Testis (tissue), 2 donors: ENCODE measurements at regions not wholly inside any gene's neighbourhood (a gene's known extent, or its start where the extent isn't known, plus 50 kb on each side); places are given as distances from the start of the nearest gene placed in this dataset.

Experiments
- DNase-seq: peaks from one replicate; pipeline ENCODE4 v3.0.0-alpha.2; 2019
- H3K27ac ChIP-seq, 2 donors: fragments of 200-600 bp; sonication (generic); one replicate each; pipeline ENCODE4 v1.5.1; 2019
- H3K27me3 ChIP-seq: fragments of 200-600 bp; sonication (generic); one replicate; pipeline ENCODE4 v1.5.1; 2019
- H3K36me3 ChIP-seq: fragments of 200-600 bp; sonication (generic); one replicate; pipeline ENCODE4 v1.5.1; 2017; ENCODE audit warnings: low read depth; ENCODE audit errors: missing control alignments
- H3K4me1 ChIP-seq: fragments of 200-600 bp; sonication (generic); one replicate; pipeline ENCODE4 v1.5.1; 2019
- H3K4me3 ChIP-seq, 2 donors: fragments of 200-600 bp; sonication (generic); one replicate each; pipeline ENCODE4 v1.5.1; 2017 to 2019
- H3K9me3 ChIP-seq: fragments of 200-600 bp; sonication (generic); one replicate; pipeline ENCODE4 v1.5.1; 2017
- POLR2A ChIP-seq: fragments of 450-650 bp; IDR thresholded peaks from one replicate; pipeline ENCODE4 v1.6.1; 2017; ENCODE audit warnings: antibody characterized with exemption, mild to moderate bottlenecking, moderate library complexity
- WGBS, 2 donors: methylation state at CpG; one replicate each; pipeline ENCODE4 v1.1.5; 2018; 5-methylcytosine and 5-hydroxymethylcytosine counted together
- intact Hi-C: fragments of 100-400 bp; cut with DNase I; formaldehyde crosslinking; loops from one replicate; pipeline ENCODE4 v1.15.1; 2023; ENCODE audit warnings: low total_unique reads
- TF ChIP-seq, protein P1 (sequence below), 3 experiments: fragments of 450-650 bp in 2 of 3; fragments of 200-600 bp in 1 of 3; sonication (generic) in 1 of 3; IDR thresholded peaks; one replicate each; pipeline ENCODE4 v1.5.1; 2016 to 2019; ENCODE audit warnings: antibody characterized with exemption in 3 of 3, mild to moderate bottlenecking in 2 of 3, moderate library complexity in 1 of 3

- 95 to 97% methylated on average over 3 of the region's 3 CpGs for WGBS, 2 donors
- H3K27me3 ChIP-seq: no peaks in the 10 kb centered on the region
- no peak for DNase-seq
- no peak overlapping the region for H3K27ac ChIP-seq
- no peak overlapping the region for H3K4me3 ChIP-seq
- H3K4me1 ChIP-seq: no peaks in the 10 kb centered on the region
- H3K9me3 ChIP-seq: no peaks in the 10 kb centered on the region
- intact Hi-C loops: no loop called here
- TF ChIP-seq, protein P1, sequence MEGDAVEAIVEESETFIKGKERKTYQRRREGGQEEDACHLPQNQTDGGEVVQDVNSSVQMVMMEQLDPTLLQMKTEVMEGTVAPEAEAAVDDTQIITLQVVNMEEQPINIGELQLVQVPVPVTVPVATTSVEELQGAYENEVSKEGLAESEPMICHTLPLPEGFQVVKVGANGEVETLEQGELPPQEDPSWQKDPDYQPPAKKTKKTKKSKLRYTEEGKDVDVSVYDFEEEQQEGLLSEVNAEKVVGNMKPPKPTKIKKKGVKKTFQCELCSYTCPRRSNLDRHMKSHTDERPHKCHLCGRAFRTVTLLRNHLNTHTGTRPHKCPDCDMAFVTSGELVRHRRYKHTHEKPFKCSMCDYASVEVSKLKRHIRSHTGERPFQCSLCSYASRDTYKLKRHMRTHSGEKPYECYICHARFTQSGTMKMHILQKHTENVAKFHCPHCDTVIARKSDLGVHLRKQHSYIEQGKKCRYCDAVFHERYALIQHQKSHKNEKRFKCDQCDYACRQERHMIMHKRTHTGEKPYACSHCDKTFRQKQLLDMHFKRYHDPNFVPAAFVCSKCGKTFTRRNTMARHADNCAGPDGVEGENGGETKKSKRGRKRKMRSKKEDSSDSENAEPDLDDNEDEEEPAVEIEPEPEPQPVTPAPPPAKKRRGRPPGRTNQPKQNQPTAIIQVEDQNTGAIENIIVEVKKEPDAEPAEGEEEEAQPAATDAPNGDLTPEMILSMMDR (IDR thresholded peaks at IDR 0.05): no peak
- no peak for TF ChIP-seq POLR2A
- no peaks in the 10 kb centered on the region for H3K36me3 ChIP-seq
These were observed 145.3 kb upstream of the CDH20 start for GRCh38 chr18:61187971-61188370.

- intact Hi-C loops: no loop called here
- Histone ChIP-seq H3K27ac (no peak overlapping the region), H3K4me3 (no peak overlapping the region), H3K4me1 (no peaks in the 10 kb centered on the region), H3K27me3 (no peaks in the 10 kb centered on the region), H3K36me3 (no peaks in the 10 kb centered on the region), H3K9me3 (no peaks in the 10 kb centered on the region)
- TF ChIP-seq POLR2A: no peak
- TF ChIP-seq, protein P1 (IDR thresholded peaks at IDR 0.05): no peak
- WGBS, 2 donors: 86 to 88% methylated on average over 3 of the region's 3 CpGs
- DNase-seq: no peak
These were observed 143.9 kb upstream of the CDH20 start for GRCh38 chr18:61189376-61189775.

DNA sequence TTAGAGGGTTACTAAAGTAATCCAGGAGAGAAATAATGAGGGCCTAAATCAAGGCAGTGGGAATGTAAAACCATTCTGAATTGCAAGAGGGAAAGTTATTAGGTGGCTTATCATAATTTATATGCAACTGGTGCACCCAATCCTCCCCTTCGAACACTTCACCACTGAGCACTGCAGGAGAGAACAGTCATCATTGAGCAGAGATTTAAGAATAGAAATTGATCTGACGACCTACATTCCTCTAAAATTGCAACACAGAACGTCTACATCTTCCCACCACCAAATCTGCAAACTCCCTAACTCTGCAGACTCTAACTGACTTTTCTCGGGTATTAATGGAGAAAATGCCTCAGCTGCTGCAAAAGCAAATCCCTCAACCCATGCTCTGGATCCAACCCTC lies 138.5 kb upstream of the CDH20 start:
- no peak overlapping the region for H3K27ac ChIP-seq
- H3K27me3 ChIP-seq: no peaks in the 10 kb centered on the region
- WGBS, 2 donors: 66 to 69% methylated on average over 4 of the region's 4 CpGs
- TF ChIP-seq, protein P1 (IDR thresholded peaks at IDR 0.05): no peak
- TF ChIP-seq POLR2A: no peak
- H3K4me1 ChIP-seq: no peaks in the 10 kb centered on the region
- H3K9me3 ChIP-seq: no peaks in the 10 kb centered on the region
- DNase-seq: no peak
- H3K36me3 ChIP-seq: no peaks in the 10 kb centered on the region
- intact Hi-C loops: no loop called here
- H3K4me3 ChIP-seq: no peak overlapping the region

DNA sequence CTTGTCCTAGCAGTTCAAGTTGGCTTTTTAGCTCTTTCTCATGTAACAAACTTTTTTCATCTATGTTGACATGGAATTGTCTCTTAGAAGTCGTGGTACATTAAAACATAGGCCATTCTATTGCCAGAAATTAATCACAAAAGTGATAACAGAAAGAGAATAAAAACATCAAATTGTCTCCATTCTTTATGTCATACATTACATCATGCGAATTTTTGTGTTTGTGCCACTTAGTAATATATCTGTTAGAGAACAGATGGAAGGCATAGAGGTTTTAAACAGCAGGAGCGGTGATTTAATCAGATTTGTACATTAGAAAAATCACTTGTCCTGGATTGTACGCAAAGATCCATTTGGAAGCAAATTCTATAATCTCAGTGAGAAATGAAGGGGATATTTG lies 136.5 kb upstream of the CDH20 start:
- WGBS, 2 donors: 89 to 95% methylated on average over 4 of the region's 4 CpGs
- Histone ChIP-seq H3K36me3 (no peaks in the 10 kb centered on the region), H3K4me1 (no peaks in the 10 kb centered on the region), H3K27ac (no peak overlapping the region), H3K27me3 (no peaks in the 10 kb centered on the region), H3K9me3 (no peaks in the 10 kb centered on the region), H3K4me3 (no peak overlapping the region)
- intact Hi-C loops: no loop called here
- no peak for TF ChIP-seq POLR2A
- TF ChIP-seq, protein P1 (IDR thresholded peaks at IDR 0.05): no peak
- no peak for DNase-seq

DNA sequence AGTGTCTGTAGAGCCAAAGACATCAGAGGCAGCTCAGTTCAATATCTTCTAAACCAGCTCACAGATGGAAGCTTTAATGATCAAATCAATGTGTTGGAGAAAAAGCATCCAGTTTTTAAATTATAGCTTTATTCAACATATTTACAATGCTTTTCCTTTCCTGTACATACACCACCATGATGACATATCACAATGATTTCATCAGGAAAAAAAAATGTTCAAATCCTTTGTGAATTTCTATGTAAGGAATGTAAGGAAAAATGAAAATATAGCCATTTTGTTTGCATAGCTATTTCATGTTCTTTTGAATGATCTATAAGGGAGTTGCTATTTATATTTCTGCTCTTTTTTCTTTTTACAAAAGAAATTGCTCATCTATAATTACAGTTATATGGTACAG lies 134.7 kb upstream of the CDH20 start:
- H3K27me3 ChIP-seq: no peaks in the 10 kb centered on the region
- no peaks in the 10 kb centered on the region for H3K36me3 ChIP-seq
- no peaks in the 10 kb centered on the region for H3K9me3 ChIP-seq
- no peak for TF ChIP-seq POLR2A
- TF ChIP-seq, protein P1 (IDR thresholded peaks at IDR 0.05): no peak
- H3K4me3 ChIP-seq: no peak overlapping the region
- H3K4me1 ChIP-seq: no peaks in the 10 kb centered on the region
- H3K27ac ChIP-seq: no peak overlapping the region
- intact Hi-C loops: no loop called here
- DNase-seq: no peak
